Smooth muscle cell (in vitro differentiated cells): ENCODE measurements at regions not wholly inside any gene's neighbourhood (a gene's known extent, or its start where the extent isn't known, plus 50 kb on each side); places are given as distances from the start of the nearest gene placed in this dataset.

Experiments
- DNase-seq: peaks from one replicate; lab custom pipeline; 2025; ENCODE audit not compliant: unreplicated experiment; lab: John Stamatoyannopoulos, UW
- H2AFZ ChIP-seq: fragments of 200-600 bp; sonication (generic); 2 replicates; pipeline ENCODE4 v1.6.0; 2016; ENCODE audit warnings: antibody characterized with exemption, low read depth, mild to moderate bottlenecking
- H3F3A ChIP-seq: fragments of 200-600 bp; sonication (generic); 2 replicates; pipeline ENCODE4 v1.6.0; 2017; ENCODE audit warnings: antibody characterized with exemption, low read depth
- H3K27ac ChIP-seq: fragments of 200-600 bp; sonication (generic); 2 replicates; pipeline ENCODE4 v1.5.1; 2016; ENCODE audit warnings: low read depth, mild to moderate bottlenecking
- H3K27me3 ChIP-seq: fragments of 200-600 bp; sonication (generic); 2 replicates; pipeline ENCODE4 v1.6.1; 2016; ENCODE audit warnings: low read depth, mild to moderate bottlenecking
- H3K36me3 ChIP-seq: fragments of 200-600 bp; sonication (generic); 2 replicates; pipeline ENCODE4 v1.5.1; 2016; ENCODE audit warnings: low read depth
- H3K4me1 ChIP-seq: fragments of 200-600 bp; sonication (generic); 2 replicates; pipeline ENCODE4 v1.5.1; 2016; ENCODE audit warnings: low read depth
- H3K4me2 ChIP-seq: fragments of 200-600 bp; sonication (generic); 2 replicates; pipeline ENCODE4 v1.6.0; 2016; ENCODE audit warnings: mild to moderate bottlenecking
- H3K4me3 ChIP-seq: fragments of 200-600 bp; sonication (generic); 2 replicates; pipeline ENCODE4 v1.5.1; 2016; ENCODE audit warnings: mild to moderate bottlenecking
- H3K79me2 ChIP-seq: fragments of 200-600 bp; sonication (generic); 2 replicates; pipeline ENCODE4 v1.6.0; 2016; ENCODE audit warnings: low read depth, mild to moderate bottlenecking
- H3K9ac ChIP-seq: fragments of 200-600 bp; sonication (generic); 2 replicates; pipeline ENCODE4 v1.6.0; 2016; ENCODE audit warnings: low read depth
- H3K9me3 ChIP-seq: fragments of 200-600 bp; sonication (generic); replicated peaks from 2 replicates; pipeline ENCODE4 v1.5.1; 2016; ENCODE audit warnings: low read depth
- H4K20me1 ChIP-seq: fragments of 200-600 bp; sonication (generic); 2 replicates; pipeline ENCODE4 v1.6.0; 2016; ENCODE audit warnings: low read depth
- WGBS: methylation state at CpG from one replicate; pipeline ENCODE4 v1.1.7; 2016; ENCODE audit warnings: low lambda C conversion rate; 5-methylcytosine and 5-hydroxymethylcytosine counted together
- TF ChIP-seq, protein P1 (sequence below): fragments of 200-600 bp; sonication (generic); IDR thresholded peaks from 2 replicates; pipeline ENCODE4 v1.5.1; 2017; ENCODE audit warnings: borderline replicate concordance, mild to moderate bottlenecking, antibody characterized with exemption; ENCODE audit not compliant: insufficient read depth, poor library complexity, severe bottlenecking

DNA sequence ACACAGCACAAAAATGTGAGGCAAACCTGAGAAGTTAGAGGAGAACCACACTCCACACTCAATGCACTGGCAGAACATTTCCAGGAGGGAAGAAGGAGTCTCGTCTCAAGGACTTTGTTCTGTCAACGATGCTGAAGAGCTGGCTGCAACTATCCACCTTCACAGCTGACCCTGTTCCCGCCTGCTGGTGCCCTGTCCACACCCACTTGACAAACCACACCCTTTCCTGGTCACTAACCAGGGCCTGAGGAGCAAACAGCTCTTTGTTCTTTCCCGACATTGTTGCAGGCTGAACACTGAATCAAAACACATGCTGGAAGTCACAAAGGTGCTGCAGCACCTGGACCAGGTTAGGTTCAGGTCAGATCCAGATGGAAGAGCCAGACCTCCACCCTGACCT, 92.6 kb upstream of the ARRDC4 start:
- no peaks in the 10 kb centered on the region for H3K9me3 ChIP-seq
- TF ChIP-seq, protein P1, sequence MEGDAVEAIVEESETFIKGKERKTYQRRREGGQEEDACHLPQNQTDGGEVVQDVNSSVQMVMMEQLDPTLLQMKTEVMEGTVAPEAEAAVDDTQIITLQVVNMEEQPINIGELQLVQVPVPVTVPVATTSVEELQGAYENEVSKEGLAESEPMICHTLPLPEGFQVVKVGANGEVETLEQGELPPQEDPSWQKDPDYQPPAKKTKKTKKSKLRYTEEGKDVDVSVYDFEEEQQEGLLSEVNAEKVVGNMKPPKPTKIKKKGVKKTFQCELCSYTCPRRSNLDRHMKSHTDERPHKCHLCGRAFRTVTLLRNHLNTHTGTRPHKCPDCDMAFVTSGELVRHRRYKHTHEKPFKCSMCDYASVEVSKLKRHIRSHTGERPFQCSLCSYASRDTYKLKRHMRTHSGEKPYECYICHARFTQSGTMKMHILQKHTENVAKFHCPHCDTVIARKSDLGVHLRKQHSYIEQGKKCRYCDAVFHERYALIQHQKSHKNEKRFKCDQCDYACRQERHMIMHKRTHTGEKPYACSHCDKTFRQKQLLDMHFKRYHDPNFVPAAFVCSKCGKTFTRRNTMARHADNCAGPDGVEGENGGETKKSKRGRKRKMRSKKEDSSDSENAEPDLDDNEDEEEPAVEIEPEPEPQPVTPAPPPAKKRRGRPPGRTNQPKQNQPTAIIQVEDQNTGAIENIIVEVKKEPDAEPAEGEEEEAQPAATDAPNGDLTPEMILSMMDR = no peak
- H3K27ac ChIP-seq = no peak overlapping the region
- no peaks in the 10 kb centered on the region for H3K79me2 ChIP-seq
- H3K4me2 ChIP-seq = no peak overlapping the region
- H2AFZ ChIP-seq = no peak overlapping the region
- no peaks in the 10 kb centered on the region for H3K4me1 ChIP-seq
- H3K27me3 ChIP-seq = no peaks in the 10 kb centered on the region
- WGBS = 66% methylated on average over 4 of the region's 4 CpGs
- H4K20me1 ChIP-seq = no peaks in the 10 kb centered on the region
- DNase-seq = no peak
- H3F3A ChIP-seq = no peaks in the 10 kb centered on the region
- H3K36me3 ChIP-seq = no peaks in the 10 kb centered on the region
- H3K9ac ChIP-seq = no peak overlapping the region
- H3K4me3 ChIP-seq = no peak overlapping the region

- no peaks in the 10 kb centered on the region for H3K27me3 ChIP-seq
- H3K36me3 ChIP-seq = no peaks in the 10 kb centered on the region
- no peak overlapping the region for H2AFZ ChIP-seq
- WGBS = 76% methylated on average over 5 of the region's 5 CpGs
- no peaks in the 10 kb centered on the region for H4K20me1 ChIP-seq
- no peak overlapping the region for H3K9ac ChIP-seq
- no peaks in the 10 kb centered on the region for H3K4me1 ChIP-seq
- H3F3A ChIP-seq = no peaks in the 10 kb centered on the region
- no peak overlapping the region for H3K4me2 ChIP-seq
- DNase-seq = no peak
- H3K79me2 ChIP-seq = no peaks in the 10 kb centered on the region
- TF ChIP-seq, protein P1 = no peak
- H3K4me3 ChIP-seq = no peak overlapping the region
- H3K27ac ChIP-seq = no peak overlapping the region
- no peaks in the 10 kb centered on the region for H3K9me3 ChIP-seq
Observed at GRCh38 chr15:97868981-97869380, 91.5 kb upstream of the ARRDC4 start.

- TF ChIP-seq, protein P1 = no peak
- Histone ChIP-seq H3K9ac (no peak overlapping the region), H3K4me2 (no peak overlapping the region), H4K20me1 (no peaks in the 10 kb centered on the region), H3K9me3 (no peaks in the 10 kb centered on the region), H3K79me2 (no peaks in the 10 kb centered on the region), H3K27ac (no peak overlapping the region), H3K27me3 (no peaks in the 10 kb centered on the region), H2AFZ (no peak overlapping the region), H3F3A (no peaks in the 10 kb centered on the region), H3K36me3 (no peaks in the 10 kb centered on the region), H3K4me1 (no peaks in the 10 kb centered on the region), H3K4me3 (no peak overlapping the region)
- 88% methylated on average over 3 of the region's 3 CpGs for WGBS
- no peak for DNase-seq
Observed at GRCh38 chr15:97870771-97871170, 89.7 kb upstream of the ARRDC4 start.

DNA sequence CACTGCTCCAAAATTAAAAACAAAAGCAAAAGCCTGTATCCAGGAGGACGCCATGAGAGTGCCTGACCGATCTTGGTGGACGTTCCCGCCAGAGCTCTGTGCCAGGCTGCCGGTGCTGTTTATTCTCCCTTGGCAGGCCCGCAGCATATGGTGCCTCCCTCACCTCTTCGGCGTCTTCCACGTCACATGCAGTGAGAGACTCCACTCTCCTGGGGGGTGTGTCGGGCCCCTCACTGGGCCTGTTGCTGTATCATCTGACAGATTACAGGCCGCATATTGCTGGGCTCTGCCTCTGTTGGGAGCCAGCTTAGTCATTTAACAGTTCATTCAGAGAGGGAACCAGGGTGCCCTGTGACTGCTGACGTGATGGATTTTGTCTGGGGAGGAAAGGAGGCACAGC, 86.4 kb upstream of the ARRDC4 start:
- DNase-seq = no peak
- no peaks in the 10 kb centered on the region for H3F3A ChIP-seq
- 88% methylated on average over 12 of the region's 12 CpGs for WGBS
- H3K4me1 ChIP-seq = no peaks in the 10 kb centered on the region
- no peaks in the 10 kb centered on the region for H3K79me2 ChIP-seq
- no peaks in the 10 kb centered on the region for H3K9me3 ChIP-seq
- no peak overlapping the region for H2AFZ ChIP-seq
- no peak overlapping the region for H3K4me3 ChIP-seq
- H3K36me3 ChIP-seq = no peaks in the 10 kb centered on the region
- H3K4me2 ChIP-seq = no peak overlapping the region
- H3K27me3 ChIP-seq = no peaks in the 10 kb centered on the region
- no peak overlapping the region for H3K27ac ChIP-seq
- no peaks in the 10 kb centered on the region for H4K20me1 ChIP-seq
- TF ChIP-seq, protein P1 = no peak
- no peak overlapping the region for H3K9ac ChIP-seq
